ENCODE measurements at regions not wholly inside any gene's neighbourhood (a gene's known extent, or its start where the extent isn't known, plus 50 kb on each side); places are given as distances from the start of the nearest gene placed in this dataset.
A peak's percentile ranks its signal among the peaks of the same experiment; 100 is the strongest.

DNA sequence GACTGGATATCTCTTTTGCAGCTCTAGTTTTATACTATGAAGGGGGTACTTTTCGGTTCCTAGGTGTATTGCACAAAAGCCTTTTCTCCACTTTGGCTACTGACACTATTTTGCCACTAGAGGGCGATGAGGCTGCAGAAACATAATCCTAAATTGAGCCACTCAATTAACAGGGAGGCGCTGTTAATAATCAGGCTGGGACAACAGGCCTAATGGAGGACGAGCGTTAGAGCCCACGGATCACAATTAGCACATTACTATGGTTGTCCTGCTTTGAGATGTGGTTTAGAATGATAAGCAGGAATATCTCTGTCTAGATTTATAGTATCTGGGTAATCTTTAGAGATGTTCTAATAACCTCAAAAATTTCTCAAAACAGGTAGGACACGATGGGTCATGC lies 62.2 kb upstream of the PMAIP1 start:
- TF ChIP-seq, protein P1, sequence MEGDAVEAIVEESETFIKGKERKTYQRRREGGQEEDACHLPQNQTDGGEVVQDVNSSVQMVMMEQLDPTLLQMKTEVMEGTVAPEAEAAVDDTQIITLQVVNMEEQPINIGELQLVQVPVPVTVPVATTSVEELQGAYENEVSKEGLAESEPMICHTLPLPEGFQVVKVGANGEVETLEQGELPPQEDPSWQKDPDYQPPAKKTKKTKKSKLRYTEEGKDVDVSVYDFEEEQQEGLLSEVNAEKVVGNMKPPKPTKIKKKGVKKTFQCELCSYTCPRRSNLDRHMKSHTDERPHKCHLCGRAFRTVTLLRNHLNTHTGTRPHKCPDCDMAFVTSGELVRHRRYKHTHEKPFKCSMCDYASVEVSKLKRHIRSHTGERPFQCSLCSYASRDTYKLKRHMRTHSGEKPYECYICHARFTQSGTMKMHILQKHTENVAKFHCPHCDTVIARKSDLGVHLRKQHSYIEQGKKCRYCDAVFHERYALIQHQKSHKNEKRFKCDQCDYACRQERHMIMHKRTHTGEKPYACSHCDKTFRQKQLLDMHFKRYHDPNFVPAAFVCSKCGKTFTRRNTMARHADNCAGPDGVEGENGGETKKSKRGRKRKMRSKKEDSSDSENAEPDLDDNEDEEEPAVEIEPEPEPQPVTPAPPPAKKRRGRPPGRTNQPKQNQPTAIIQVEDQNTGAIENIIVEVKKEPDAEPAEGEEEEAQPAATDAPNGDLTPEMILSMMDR (IDR thresholded peaks at IDR 0.05) = peak; percentile 79 to 91 (median 88)
- no peak for TF ChIP-seq POLR2A (IDR thresholded peaks at IDR 0.05)
